Ovary (tissue), 3 donors: ENCODE measurements at regions not wholly inside any gene's neighbourhood (a gene's known extent, or its start where the extent isn't known, plus 50 kb on each side); places are given as distances from the start of the nearest gene placed in this dataset.

Source experiments
- POLR2A ChIP-seq: fragments of 450-650 bp; IDR thresholded peaks from one replicate; pipeline ENCODE4 v1.6.1; 2017; ENCODE audit warnings: antibody characterized with exemption, mild to moderate bottlenecking, moderate library complexity
- TF ChIP-seq, protein P1 (sequence below), 3 donors: fragments of 450-650 bp in 2 of 3; fragments of 200-600 bp in 1 of 3; IDR thresholded peaks; one replicate each; pipeline versions ENCODE4 v1.5.1 to v1.8.0; 2016 to 2022; ENCODE audit warnings: antibody characterized with exemption in 3 of 3, mild to moderate bottlenecking in 1 of 3
- donor health status: DM: no; HTN: no; CAD: no.

DNA sequence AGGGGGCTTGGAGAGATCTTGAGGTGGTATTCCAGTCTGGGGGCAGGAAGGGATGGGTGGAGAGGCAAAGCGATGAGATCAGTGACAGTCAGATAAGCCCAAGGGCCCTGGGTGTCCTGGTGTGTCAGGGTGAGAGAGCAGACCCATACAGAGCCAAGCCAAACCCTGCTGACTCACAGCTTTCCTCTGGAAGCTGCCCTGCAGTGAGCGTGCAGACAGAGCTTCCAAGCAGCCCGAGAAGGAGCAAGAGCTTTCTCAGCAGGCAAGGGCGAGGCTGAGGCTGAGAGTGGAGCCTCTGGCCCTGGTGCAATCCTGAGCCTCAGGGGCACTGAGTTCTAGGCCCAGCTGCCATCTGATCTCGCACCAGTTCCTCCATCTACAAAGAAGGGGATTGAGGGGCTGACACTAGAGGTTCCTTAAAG is 91.1 kb upstream of the HIVEP1 start:
- TF ChIP-seq, protein P1, sequence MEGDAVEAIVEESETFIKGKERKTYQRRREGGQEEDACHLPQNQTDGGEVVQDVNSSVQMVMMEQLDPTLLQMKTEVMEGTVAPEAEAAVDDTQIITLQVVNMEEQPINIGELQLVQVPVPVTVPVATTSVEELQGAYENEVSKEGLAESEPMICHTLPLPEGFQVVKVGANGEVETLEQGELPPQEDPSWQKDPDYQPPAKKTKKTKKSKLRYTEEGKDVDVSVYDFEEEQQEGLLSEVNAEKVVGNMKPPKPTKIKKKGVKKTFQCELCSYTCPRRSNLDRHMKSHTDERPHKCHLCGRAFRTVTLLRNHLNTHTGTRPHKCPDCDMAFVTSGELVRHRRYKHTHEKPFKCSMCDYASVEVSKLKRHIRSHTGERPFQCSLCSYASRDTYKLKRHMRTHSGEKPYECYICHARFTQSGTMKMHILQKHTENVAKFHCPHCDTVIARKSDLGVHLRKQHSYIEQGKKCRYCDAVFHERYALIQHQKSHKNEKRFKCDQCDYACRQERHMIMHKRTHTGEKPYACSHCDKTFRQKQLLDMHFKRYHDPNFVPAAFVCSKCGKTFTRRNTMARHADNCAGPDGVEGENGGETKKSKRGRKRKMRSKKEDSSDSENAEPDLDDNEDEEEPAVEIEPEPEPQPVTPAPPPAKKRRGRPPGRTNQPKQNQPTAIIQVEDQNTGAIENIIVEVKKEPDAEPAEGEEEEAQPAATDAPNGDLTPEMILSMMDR (IDR thresholded peaks at IDR 0.05): no peak
- no peak for TF ChIP-seq POLR2A
